H1 (cell line): ENCODE measurements at regions not wholly inside any gene's neighbourhood (a gene's known extent, or its start where the extent isn't known, plus 50 kb on each side); places are given as distances from the start of the nearest gene placed in this dataset.

Source experiments
- CTCF ChIA-PET: fragments of 300-600 bp; sonication (Branson Sonifier 250); formaldehyde crosslinking; loops from one replicate; lab custom pipeline; 2021; ENCODE audit not compliant: partially characterized antibody; lab: Charles Lee
- POLR2A ChIA-PET: fragments of 300-600 bp; sonication (Branson Sonifier 250); formaldehyde crosslinking; loops from one replicate; lab custom pipeline; 2021; ENCODE audit warnings: inconsistent platforms; ENCODE audit not compliant: partially characterized antibody; lab: Charles Lee
- DNase-seq, 2 experiments: peaks; one replicate each; pipeline versions ENCODE4 v3.0.0 to v3.0.0-alpha.2; 2010 to 2022; ENCODE audit warnings: low spot score in 2 of 2, low read depth in 1 of 2, mixed read lengths in 1 of 2
- FAIRE-seq: peaks from 2 replicates; lab custom pipeline; 2011; peaks lifted over from hg19 to GRCh38; lab: Jason Lieb, UNC
- H2AFZ ChIP-seq: 2 replicates; pipeline ENCODE4 v1.8.1; 2012; ENCODE audit warnings: low read length, inconsistent platforms
- H2AK5ac ChIP-seq: 2 replicates; pipeline ENCODE4 v1.6.1; 2013; ENCODE audit warnings: low read depth, low read length
- H2BK120ac ChIP-seq: replicated peaks from 2 replicates; pipeline ENCODE3; 2013; ENCODE audit warnings: low read depth, low read length, inconsistent platforms
- H2BK12ac ChIP-seq: 2 replicates; pipeline ENCODE4 v1.6.1; 2013; ENCODE audit warnings: low read depth, low read length
- H2BK15ac ChIP-seq: 2 replicates; pipeline ENCODE4 v1.6.1; 2013; ENCODE audit warnings: low read length
- H2BK20ac ChIP-seq: 2 replicates; pipeline ENCODE4 v1.6.1; 2013; ENCODE audit warnings: low read length
- H2BK5ac ChIP-seq: 2 replicates; pipeline ENCODE4 v1.6.1; 2013; ENCODE audit warnings: low read depth, low read length
- H3K14ac ChIP-seq: 2 replicates; pipeline ENCODE4 v1.6.1; 2013; ENCODE audit warnings: inconsistent platforms; ENCODE audit not compliant: insufficient read length
- H3K18ac ChIP-seq: 2 replicates; pipeline ENCODE4 v1.6.1; 2013; ENCODE audit warnings: low read length; ENCODE audit errors: extremely low read depth
- H3K23ac ChIP-seq: 2 replicates; pipeline ENCODE4 v1.6.1; 2013; ENCODE audit warnings: inconsistent platforms; ENCODE audit not compliant: insufficient read length
- H3K23me2 ChIP-seq: 2 replicates; pipeline ENCODE4 v1.6.1; 2013; ENCODE audit warnings: low read depth, low read length
- H3K27ac ChIP-seq: 2 replicates; pipeline ENCODE4 v1.6.1; 2011; ENCODE audit warnings: low read depth, low read length, inconsistent platforms
- H3K27me3 ChIP-seq, 4 experiments: replicated peaks in 1 of 4; 1 replicate in 1 of 4; 2 replicates in 3 of 4; pipeline versions ENCODE4 v1.6.1 to v1.8.1; 2011 to 2013; ENCODE audit warnings: low read length in 3 of 4, mild to moderate bottlenecking in 3 of 4, inconsistent platforms in 2 of 4, mixed read lengths in 2 of 4, moderate library complexity in 1 of 4; ENCODE audit not compliant: control insufficient read depth in 3 of 4, insufficient read depth in 3 of 4; ENCODE audit errors: extremely low read depth in 1 of 4
- H3K36me3 ChIP-seq, 4 experiments: 2 replicates each; pipeline versions ENCODE4 v1.6.1 to v1.8.1; 2011 to 2013; ENCODE audit warnings: mild to moderate bottlenecking in 4 of 4, low read length in 3 of 4, moderate library complexity in 2 of 4, control low read depth in 1 of 4, inconsistent platforms in 1 of 4; ENCODE audit not compliant: insufficient read depth in 4 of 4, control insufficient read depth in 2 of 4
- H3K4ac ChIP-seq: replicated peaks from 2 replicates; pipeline ENCODE3; 2013; ENCODE audit warnings: low read length, low read depth, mixed read lengths, inconsistent platforms; ENCODE audit not compliant: insufficient read length
- H3K4me1 ChIP-seq, 4 experiments: replicated peaks in 1 of 4; 1 replicate in 1 of 4; 2 replicates in 3 of 4; pipeline versions ENCODE4 v1.6.1 to v1.8.1; 2011 to 2013; ENCODE audit warnings: low read length in 3 of 4, inconsistent platforms in 2 of 4, mixed read lengths in 1 of 4; ENCODE audit not compliant: insufficient read depth in 4 of 4, control insufficient read depth in 3 of 4
- H3K4me2 ChIP-seq, 2 experiments: 2 replicates each; pipeline versions ENCODE4 v1.6.1 to v1.8.1; 2011 to 2013; ENCODE audit warnings: low read depth in 2 of 2, low read length in 2 of 2, control low read depth in 1 of 2, inconsistent platforms in 1 of 2, mild to moderate bottlenecking in 1 of 2; ENCODE audit not compliant: insufficient read depth in 1 of 2
- H3K4me3 ChIP-seq, 4 experiments: fragments of 200-600, 300-600 bp in 1 of 4; sonication (generic), shearing (Covaris generic), sonication (Bioruptor Twin) in 1 of 4; 2 replicates each; pipeline versions ENCODE4 v1.5.1 to v1.8.1; 2011 to 2016; ENCODE audit warnings: low read length in 4 of 4, low read depth in 3 of 4, control low read depth in 2 of 4, inconsistent platforms in 2 of 4, mild to moderate bottlenecking in 2 of 4, mixed read lengths in 1 of 4, moderate library complexity in 1 of 4; ENCODE audit not compliant: insufficient read depth in 2 of 4; ENCODE audit errors: extremely low read depth in 1 of 4
- H3K56ac ChIP-seq: replicated peaks from 2 replicates; pipeline ENCODE3; 2013; ENCODE audit warnings: low read depth, mild to moderate bottlenecking, mixed read lengths, low read length, inconsistent platforms; ENCODE audit not compliant: insufficient read length
- H3K79me1 ChIP-seq: 2 replicates; pipeline ENCODE4 v1.6.1; 2013; ENCODE audit warnings: low read depth, low read length, control low read depth
- H3K79me2 ChIP-seq, 2 experiments: 2 replicates each; pipeline versions ENCODE4 v1.6.1 to v1.8.1; 2012 to 2013; ENCODE audit warnings: low read length in 2 of 2, mild to moderate bottlenecking in 2 of 2, inconsistent platforms in 1 of 2; ENCODE audit not compliant: insufficient read depth in 2 of 2, control insufficient read depth in 1 of 2
- H3K9ac ChIP-seq, 4 experiments: replicated peaks in 1 of 4; 1 replicate in 1 of 4; 2 replicates in 3 of 4; pipeline versions ENCODE4 v1.6.1 to v1.8.1; 2011 to 2013; ENCODE audit warnings: low read depth in 3 of 4, low read length in 3 of 4, control low read depth in 2 of 4, mild to moderate bottlenecking in 2 of 4, moderate library complexity in 2 of 4, inconsistent platforms in 1 of 4; ENCODE audit errors: extremely low read depth in 1 of 4
- H3K9me3 ChIP-seq, 2 experiments: 2 replicates each; pipeline versions ENCODE4 v1.6.1 to v1.8.1; 2012 to 2013; ENCODE audit warnings: mild to moderate bottlenecking in 2 of 2, moderate library complexity in 2 of 2, control low read depth in 1 of 2, inconsistent platforms in 1 of 2, low read depth in 1 of 2, low read length in 1 of 2, mixed read lengths in 1 of 2; ENCODE audit not compliant: insufficient read depth in 2 of 2
- H4K20me1 ChIP-seq, 2 experiments: replicated peaks in 1 of 2; 2 replicates each; pipeline versions ENCODE3 to v1.8.1; 2011 to 2013; ENCODE audit warnings: inconsistent platforms in 2 of 2, low read length in 2 of 2, mild to moderate bottlenecking in 1 of 2; ENCODE audit not compliant: insufficient read depth in 2 of 2, control insufficient read depth in 1 of 2
- H4K5ac ChIP-seq: 2 replicates; pipeline ENCODE4 v1.6.1; 2013; ENCODE audit warnings: low read length, low read depth, mixed read lengths, inconsistent platforms; ENCODE audit not compliant: insufficient read length
- H4K8ac ChIP-seq: 2 replicates; pipeline ENCODE4 v1.8.0; 2013; ENCODE audit warnings: mild to moderate bottlenecking, moderate library complexity, low read length, inconsistent platforms; ENCODE audit not compliant: insufficient read depth; ENCODE audit errors: extremely low read depth
- H4K91ac ChIP-seq: replicated peaks from 2 replicates; pipeline ENCODE3; 2013; ENCODE audit warnings: low read length, mixed read lengths, inconsistent platforms; ENCODE audit not compliant: insufficient read length
- BRCA1 ChIP-seq: IDR thresholded peaks from 2 replicates; pipeline ENCODE4 v1.6.1; 2012; ENCODE audit warnings: low read depth, low read length, improper control_type of control experiment
- KDM1A ChIP-seq: fragments of 200-600, 300-600 bp; sonication (generic); IDR thresholded peaks from 2 replicates; pipeline ENCODE4 v1.7.1; 2016; ENCODE audit warnings: mild to moderate bottlenecking, low read length, borderline replicate concordance
- NANOG ChIP-seq: IDR thresholded peaks from 2 replicates; pipeline ENCODE4 v1.6.1; 2011; ENCODE audit warnings: low read length, low read depth, mild to moderate bottlenecking, inconsistent platforms; ENCODE audit not compliant: insufficient read depth, poor library complexity, severe bottlenecking
- RAD21 ChIP-seq, 2 experiments: IDR thresholded peaks in 1 of 2; conservative IDR thresholded peaks in 1 of 2; 2 replicates each; pipeline ENCODE4 v1.6.1; 2011; ENCODE audit warnings: low read depth in 2 of 2, low read length in 2 of 2, improper control_type of control experiment in 1 of 2, inconsistent platforms in 1 of 2, mild to moderate bottlenecking in 1 of 2, moderate library complexity in 1 of 2
- SUZ12 ChIP-seq: fragments of 200-600 bp; sonication (generic); IDR thresholded peaks from 2 replicates; pipeline ENCODE4 v1.6.1; 2012; ENCODE audit warnings: mild to moderate bottlenecking, inconsistent platforms, low read length, moderate library complexity, mixed read lengths
- WGBS, 2 experiments: shearing (Covaris generic) in 1 of 2; methylation state at CpG; one replicate each; pipeline versions ENCODE4 v1.1.6 to v1.1.7; 2013 to 2015; ENCODE audit warnings: low lambda C conversion rate in 2 of 2, mixed read lengths in 2 of 2, inconsistent platforms in 1 of 2, low coverage in 1 of 2, missing lambda C conversion rate in 1 of 2; ENCODE audit not compliant: insufficient replicate concordance in 2 of 2, insufficient coverage in 1 of 2, insufficient read length in 1 of 2; ENCODE audit errors: extremely low coverage in 1 of 2, missing lambda C conversion rate in 1 of 2; 5-methylcytosine and 5-hydroxymethylcytosine counted together
- TF ChIP-seq, protein P1 (sequence below): IDR thresholded peaks from 2 replicates; pipeline ENCODE4 v1.6.1; 2012; ENCODE audit warnings: inconsistent platforms
- TF ChIP-seq, protein P2 (sequence below): IDR thresholded peaks from 2 replicates; pipeline ENCODE4 v1.6.1; 2011; ENCODE audit warnings: low read length, improper control_type of control experiment
- TF ChIP-seq, protein P3 (sequence below): IDR thresholded peaks from 2 replicates; pipeline ENCODE4 v1.6.1; 2011; ENCODE audit warnings: low read depth, mild to moderate bottlenecking, low read length; ENCODE audit not compliant: insufficient read depth

DNA sequence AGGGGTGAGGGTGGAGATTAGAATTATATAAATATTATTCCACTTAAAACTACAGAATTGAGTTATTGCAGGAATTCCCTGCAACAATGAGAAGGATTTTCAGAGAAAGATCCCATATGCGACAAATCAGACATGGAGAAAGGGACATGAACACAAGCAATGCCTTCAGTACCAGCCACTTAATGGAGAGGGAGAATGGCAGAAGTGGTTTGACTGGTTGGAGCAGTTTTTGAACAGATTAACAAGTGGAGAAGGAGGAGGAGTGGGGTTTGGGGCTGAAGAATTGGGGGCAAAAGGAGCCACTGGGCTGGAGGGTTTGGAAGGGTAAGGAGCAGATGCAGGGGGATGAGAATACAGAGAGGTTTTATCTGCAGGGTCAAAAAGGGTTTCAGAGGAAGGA, 620.9 kb upstream of the PTPRD start:
- no peak overlapping the region for H4K8ac ChIP-seq
- no peaks in the 10 kb centered on the region for H3K79me1 ChIP-seq
- TF ChIP-seq BRCA1 (no peak), SUZ12 (no peak), KDM1A (no peak), RAD21 (IDR thresholded peaks at IDR 0.05 in 1 of 2, conservative IDR thresholded peaks at IDR 0.05 in 1 of 2; ENCODE audit: low read depth in 2 of 2, low read length in 2 of 2) (no peak), NANOG (no peak)
- TF ChIP-seq, protein P1, sequence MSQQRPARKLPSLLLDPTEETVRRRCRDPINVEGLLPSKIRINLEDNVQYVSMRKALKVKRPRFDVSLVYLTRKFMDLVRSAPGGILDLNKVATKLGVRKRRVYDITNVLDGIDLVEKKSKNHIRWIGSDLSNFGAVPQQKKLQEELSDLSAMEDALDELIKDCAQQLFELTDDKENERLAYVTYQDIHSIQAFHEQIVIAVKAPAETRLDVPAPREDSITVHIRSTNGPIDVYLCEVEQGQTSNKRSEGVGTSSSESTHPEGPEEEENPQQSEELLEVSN, result no peak
- TF ChIP-seq, protein P2, sequence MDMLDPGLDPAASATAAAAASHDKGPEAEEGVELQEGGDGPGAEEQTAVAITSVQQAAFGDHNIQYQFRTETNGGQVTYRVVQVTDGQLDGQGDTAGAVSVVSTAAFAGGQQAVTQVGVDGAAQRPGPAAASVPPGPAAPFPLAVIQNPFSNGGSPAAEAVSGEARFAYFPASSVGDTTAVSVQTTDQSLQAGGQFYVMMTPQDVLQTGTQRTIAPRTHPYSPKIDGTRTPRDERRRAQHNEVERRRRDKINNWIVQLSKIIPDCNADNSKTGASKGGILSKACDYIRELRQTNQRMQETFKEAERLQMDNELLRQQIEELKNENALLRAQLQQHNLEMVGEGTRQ, result no peak
- TF ChIP-seq, protein P3, sequence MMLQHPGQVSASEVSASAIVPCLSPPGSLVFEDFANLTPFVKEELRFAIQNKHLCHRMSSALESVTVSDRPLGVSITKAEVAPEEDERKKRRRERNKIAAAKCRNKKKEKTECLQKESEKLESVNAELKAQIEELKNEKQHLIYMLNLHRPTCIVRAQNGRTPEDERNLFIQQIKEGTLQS, result no peak
- H3K27ac ChIP-seq, result no peak overlapping the region
- H3K27me3 ChIP-seq, result no peaks in the 10 kb centered on the region
- no peak overlapping the region for H4K91ac ChIP-seq
- H3K14ac ChIP-seq, result no peak overlapping the region
- H3K9me3 ChIP-seq, result no peaks in the 10 kb centered on the region
- no peaks in the 10 kb centered on the region for H3K23me2 ChIP-seq
- no peak overlapping the region for H3K4me2 ChIP-seq
- 89% methylated on average over 1 of the region's 1 CpG; no CpG with 5 or more reads in 1 of the 2 experiments for WGBS, 2 experiments
- no peak overlapping the region for H3K9ac ChIP-seq
- no peak overlapping the region for H2BK5ac ChIP-seq
- no peak overlapping the region for H3K4ac ChIP-seq
- FAIRE-seq (no peak), DNase-seq (no peak)
- ChIA-PET CTCF (no interaction called here), POLR2A (no interaction called here)
- no peak overlapping the region for H2BK15ac ChIP-seq
- H3K23ac ChIP-seq, result no peak overlapping the region
- no peak overlapping the region for H2BK120ac ChIP-seq
- H2AFZ ChIP-seq, result no peak overlapping the region
- H4K20me1 ChIP-seq, result no peaks in the 10 kb centered on the region
- no peaks in the 10 kb centered on the region for H3K4me1 ChIP-seq
- no peak overlapping the region for H3K18ac ChIP-seq
- H3K36me3 ChIP-seq, result no peaks in the 10 kb centered on the region
- H3K79me2 ChIP-seq, result no peaks in the 10 kb centered on the region
- no peak overlapping the region for H2AK5ac ChIP-seq
- H3K4me3 ChIP-seq, result no peak overlapping the region
- no peak overlapping the region for H3K56ac ChIP-seq
- no peak overlapping the region for H4K5ac ChIP-seq
- H2BK20ac ChIP-seq, result no peak overlapping the region
- no peak overlapping the region for H2BK12ac ChIP-seq
